Smooth muscle cell (in vitro differentiated cells): ENCODE measurements at regions not wholly inside any gene's neighbourhood (a gene's known extent, or its start where the extent isn't known, plus 50 kb on each side); places are given as distances from the start of the nearest gene placed in this dataset.

Source experiments
- DNase-seq: peaks from one replicate; lab custom pipeline; 2025; ENCODE audit not compliant: unreplicated experiment; lab: John Stamatoyannopoulos, UW
- H2AFZ ChIP-seq: fragments of 200-600 bp; sonication (generic); 2 replicates; pipeline ENCODE4 v1.6.0; 2016; ENCODE audit warnings: antibody characterized with exemption, low read depth, mild to moderate bottlenecking
- H3F3A ChIP-seq: fragments of 200-600 bp; sonication (generic); 2 replicates; pipeline ENCODE4 v1.6.0; 2017; ENCODE audit warnings: antibody characterized with exemption, low read depth
- H3K27ac ChIP-seq: fragments of 200-600 bp; sonication (generic); 2 replicates; pipeline ENCODE4 v1.5.1; 2016; ENCODE audit warnings: low read depth, mild to moderate bottlenecking
- H3K27me3 ChIP-seq: fragments of 200-600 bp; sonication (generic); 2 replicates; pipeline ENCODE4 v1.6.1; 2016; ENCODE audit warnings: low read depth, mild to moderate bottlenecking
- H3K36me3 ChIP-seq: fragments of 200-600 bp; sonication (generic); 2 replicates; pipeline ENCODE4 v1.5.1; 2016; ENCODE audit warnings: low read depth
- H3K4me1 ChIP-seq: fragments of 200-600 bp; sonication (generic); 2 replicates; pipeline ENCODE4 v1.5.1; 2016; ENCODE audit warnings: low read depth
- H3K4me2 ChIP-seq: fragments of 200-600 bp; sonication (generic); 2 replicates; pipeline ENCODE4 v1.6.0; 2016; ENCODE audit warnings: mild to moderate bottlenecking
- H3K4me3 ChIP-seq: fragments of 200-600 bp; sonication (generic); 2 replicates; pipeline ENCODE4 v1.5.1; 2016; ENCODE audit warnings: mild to moderate bottlenecking
- H3K79me2 ChIP-seq: fragments of 200-600 bp; sonication (generic); 2 replicates; pipeline ENCODE4 v1.6.0; 2016; ENCODE audit warnings: low read depth, mild to moderate bottlenecking
- H3K9ac ChIP-seq: fragments of 200-600 bp; sonication (generic); 2 replicates; pipeline ENCODE4 v1.6.0; 2016; ENCODE audit warnings: low read depth
- H3K9me3 ChIP-seq: fragments of 200-600 bp; sonication (generic); replicated peaks from 2 replicates; pipeline ENCODE4 v1.5.1; 2016; ENCODE audit warnings: low read depth
- H4K20me1 ChIP-seq: fragments of 200-600 bp; sonication (generic); 2 replicates; pipeline ENCODE4 v1.6.0; 2016; ENCODE audit warnings: low read depth
- CTCF ChIP-seq: fragments of 200-600 bp; sonication (generic); IDR thresholded peaks from 2 replicates; pipeline ENCODE4 v1.5.1; 2017; ENCODE audit warnings: borderline replicate concordance, mild to moderate bottlenecking, antibody characterized with exemption; ENCODE audit not compliant: insufficient read depth, poor library complexity, severe bottlenecking
- WGBS: methylation state at CpG from one replicate; pipeline ENCODE4 v1.1.7; 2016; ENCODE audit warnings: low lambda C conversion rate; 5-methylcytosine and 5-hydroxymethylcytosine counted together

GRCh38 chr13:64438084-64438483, 2792.1 kb downstream of the PCDH9 start:
- H3F3A ChIP-seq = no peaks in the 10 kb centered on the region
- H3K36me3 ChIP-seq = no peaks in the 10 kb centered on the region
- H3K4me1 ChIP-seq = no peaks in the 10 kb centered on the region
- H3K4me3 ChIP-seq = no peak overlapping the region
- no peaks in the 10 kb centered on the region for H4K20me1 ChIP-seq
- no peaks in the 10 kb centered on the region for H3K79me2 ChIP-seq
- no peaks in the 10 kb centered on the region for H3K27me3 ChIP-seq
- no peak for DNase-seq
- H3K9ac ChIP-seq = no peak overlapping the region
- WGBS = 89% methylated on average over 2 of the region's 2 CpGs
- H3K9me3 ChIP-seq = no peaks in the 10 kb centered on the region
- H2AFZ ChIP-seq = no peak overlapping the region
- H3K27ac ChIP-seq = no peak overlapping the region
- TF ChIP-seq CTCF = no peak
- no peak overlapping the region for H3K4me2 ChIP-seq

- no peak overlapping the region for H2AFZ ChIP-seq
- H3K9ac ChIP-seq = no peak overlapping the region
These were observed 2800.4 kb downstream of the PCDH9 start for GRCh38 chr13:64429691-64430090.

GRCh38 chr13:64428196-64428595, 2801.9 kb downstream of the PCDH9 start:
- no peaks in the 10 kb centered on the region for H3K4me1 ChIP-seq
- no peaks in the 10 kb centered on the region for H3F3A ChIP-seq
- no peaks in the 10 kb centered on the region for H3K36me3 ChIP-seq
- H3K9ac ChIP-seq = no peak overlapping the region
- H3K9me3 ChIP-seq = no peaks in the 10 kb centered on the region
- no peak for DNase-seq
- H3K27ac ChIP-seq = no peak overlapping the region
- H3K4me3 ChIP-seq = no peak overlapping the region
- no peaks in the 10 kb centered on the region for H3K27me3 ChIP-seq
- no peak for TF ChIP-seq CTCF
- H4K20me1 ChIP-seq = no peaks in the 10 kb centered on the region
- no peak overlapping the region for H2AFZ ChIP-seq
- H3K4me2 ChIP-seq = no peak overlapping the region
- no peaks in the 10 kb centered on the region for H3K79me2 ChIP-seq

More at GRCh38 chr13:64429691-64430090, 2800.4 kb downstream of the PCDH9 start:
- H3K27me3 ChIP-seq = no peaks in the 10 kb centered on the region
- H4K20me1 ChIP-seq = no peaks in the 10 kb centered on the region
- 73% methylated on average over 2 of the region's 2 CpGs for WGBS
- H3K79me2 ChIP-seq = no peaks in the 10 kb centered on the region
- no peak overlapping the region for H3K4me3 ChIP-seq
- H3K27ac ChIP-seq = no peak overlapping the region
- no peaks in the 10 kb centered on the region for H3F3A ChIP-seq
- no peak for DNase-seq
- TF ChIP-seq CTCF = no peak
- no peak overlapping the region for H3K4me2 ChIP-seq
- H3K4me1 ChIP-seq = no peaks in the 10 kb centered on the region
- H3K9me3 ChIP-seq = no peaks in the 10 kb centered on the region
- no peaks in the 10 kb centered on the region for H3K36me3 ChIP-seq

GRCh38 chr13:64423467-64423866, 2806.7 kb downstream of the PCDH9 start:
- no peaks in the 10 kb centered on the region for H3K4me1 ChIP-seq
- H3K4me2 ChIP-seq = no peak overlapping the region
- H3K79me2 ChIP-seq = no peaks in the 10 kb centered on the region
- H4K20me1 ChIP-seq = no peaks in the 10 kb centered on the region
- no peak for TF ChIP-seq CTCF
- DNase-seq = no peak
- 77% methylated on average over 1 of the region's 1 CpG for WGBS
- H2AFZ ChIP-seq = no peak overlapping the region
- no peaks in the 10 kb centered on the region for H3F3A ChIP-seq
- H3K4me3 ChIP-seq = no peak overlapping the region
- H3K9me3 ChIP-seq = no peaks in the 10 kb centered on the region
- no peak overlapping the region for H3K27ac ChIP-seq
- no peaks in the 10 kb centered on the region for H3K27me3 ChIP-seq
- no peaks in the 10 kb centered on the region for H3K36me3 ChIP-seq
- H3K9ac ChIP-seq = no peak overlapping the region
